ENCODE measurements at regions not wholly inside any gene's neighbourhood (a gene's known extent, or its start where the extent isn't known, plus 50 kb on each side); places are given as distances from the start of the nearest gene placed in this dataset.

DNA sequence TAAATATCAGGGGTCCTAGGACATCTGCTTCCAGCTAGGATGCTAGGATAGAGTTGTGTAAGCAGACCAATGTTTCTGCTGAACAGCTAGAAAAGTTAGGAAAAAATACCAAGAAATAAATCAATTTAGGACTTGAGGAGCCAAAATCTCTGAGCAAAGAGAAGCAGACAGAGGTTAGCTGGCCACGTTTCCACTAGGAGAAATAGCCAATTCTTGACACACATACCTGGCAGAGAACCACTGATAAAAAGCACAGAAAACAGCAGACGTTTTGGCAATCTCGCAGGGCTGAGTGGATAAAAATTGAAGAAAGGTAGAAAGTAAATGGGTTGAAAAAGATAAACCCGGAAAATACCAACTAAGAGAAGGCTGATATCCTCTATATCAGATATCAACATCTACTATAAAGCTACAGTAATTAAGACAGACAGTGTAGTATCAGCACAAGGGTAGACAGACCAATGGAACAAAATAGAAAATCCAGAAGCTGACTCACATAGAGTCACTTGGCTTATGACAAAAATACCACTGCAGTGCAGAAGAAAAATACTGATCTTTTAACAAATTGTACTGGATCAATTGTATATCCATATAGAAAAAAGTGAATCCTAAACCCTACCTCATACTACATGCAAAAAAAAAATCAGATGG lies 306.1 kb upstream of the KLHL29 start:
- DNase-seq, result no peak

DNA sequence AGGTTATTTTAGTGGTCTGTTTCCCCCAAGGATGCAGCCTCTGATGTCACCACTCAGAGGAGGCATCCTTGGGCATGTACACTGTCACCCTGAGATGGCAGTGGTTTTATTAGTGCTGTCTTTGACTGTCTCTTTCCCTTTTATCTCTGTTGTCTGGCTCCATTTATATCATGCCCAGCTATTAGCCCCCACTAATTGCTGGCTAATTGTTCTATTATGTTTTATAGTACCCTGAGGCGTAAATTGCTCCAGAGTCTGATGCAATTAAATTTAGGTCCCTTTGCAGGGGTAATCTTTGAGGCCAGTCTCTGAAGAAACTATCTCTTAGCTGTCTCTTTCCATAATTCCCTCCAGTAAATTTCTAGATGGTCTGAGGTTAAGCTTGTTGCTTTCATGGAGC lies 301.0 kb upstream of the KLHL29 start:
- DNase-seq, result no peak

DNA sequence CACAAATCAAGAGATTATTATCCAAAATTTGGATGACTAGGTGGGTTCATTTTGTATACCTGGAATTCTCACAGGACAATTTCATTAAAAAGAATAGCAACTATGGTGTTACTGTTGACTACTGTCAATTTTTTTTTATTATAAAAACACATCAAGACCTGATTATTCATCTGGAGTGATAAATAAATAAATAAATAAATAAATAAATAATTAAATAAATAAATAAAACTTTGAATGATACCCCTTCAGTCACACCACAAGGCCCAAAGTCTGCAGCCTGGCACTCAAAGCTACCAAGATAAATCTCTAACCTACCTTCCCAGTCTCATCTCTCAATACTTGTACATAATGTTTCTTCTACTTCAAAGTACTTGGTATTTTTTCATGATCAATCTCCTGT lies 294.0 kb upstream of the KLHL29 start:
- no peak for DNase-seq

DNA sequence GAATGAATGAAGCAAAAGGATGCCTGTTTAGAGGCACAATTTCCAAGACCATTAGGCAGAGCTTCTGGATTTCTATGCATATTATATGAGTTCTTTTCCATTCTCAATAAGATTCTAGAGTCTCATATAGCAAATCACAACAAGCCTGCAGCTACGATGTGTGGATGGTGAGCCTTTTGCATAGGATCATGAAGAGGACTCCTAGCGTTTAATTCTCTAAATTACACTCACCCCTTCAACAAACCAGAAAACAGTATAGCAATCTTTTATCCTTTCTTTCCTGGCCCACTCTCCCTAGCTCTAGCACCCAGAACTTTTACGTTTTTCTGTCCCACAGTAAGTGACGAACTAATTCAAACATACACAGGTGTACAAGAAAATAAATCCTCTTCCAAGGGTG lies 293.1 kb upstream of the KLHL29 start:
- no peak for DNase-seq

DNA sequence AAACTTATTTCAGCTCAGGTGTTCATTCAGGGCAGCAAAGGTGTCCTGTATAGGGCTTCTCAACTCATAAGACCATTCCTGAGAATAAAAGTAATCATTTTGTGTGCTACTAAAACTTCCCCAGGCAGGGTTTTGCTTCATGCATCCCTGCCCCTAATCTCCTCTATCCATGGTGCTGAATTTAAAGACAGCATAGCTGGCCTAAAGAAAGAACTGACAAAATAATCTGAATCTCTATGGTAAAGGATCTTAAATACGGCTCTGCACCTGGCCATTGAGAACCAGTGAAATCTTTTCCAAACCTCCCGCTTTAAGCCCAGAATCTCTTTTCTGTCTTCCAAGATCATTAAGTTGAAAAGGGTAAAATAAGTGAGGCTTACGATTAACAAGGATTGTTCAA lies 292.1 kb upstream of the KLHL29 start:
- no peak for DNase-seq

DNA sequence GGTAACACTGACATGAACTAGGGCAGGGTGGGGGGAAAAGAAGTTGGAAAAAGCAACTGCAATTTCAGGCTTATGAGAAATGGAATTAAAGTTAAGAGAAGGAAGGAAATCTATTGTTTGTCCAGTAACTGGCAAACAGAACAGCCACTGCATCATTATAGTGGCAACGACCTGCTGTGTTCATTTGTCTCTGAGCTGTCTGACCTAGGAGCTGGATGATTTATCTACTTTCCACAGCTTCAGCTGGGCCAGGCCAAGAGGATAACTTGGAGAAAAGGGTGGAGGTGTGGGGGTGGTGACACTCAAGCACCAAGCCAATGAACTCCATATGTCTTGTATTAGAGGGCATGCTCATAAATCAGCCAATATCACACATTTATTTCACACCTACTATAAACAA lies 291.5 kb upstream of the KLHL29 start:
- DNase-seq, result no peak

DNA sequence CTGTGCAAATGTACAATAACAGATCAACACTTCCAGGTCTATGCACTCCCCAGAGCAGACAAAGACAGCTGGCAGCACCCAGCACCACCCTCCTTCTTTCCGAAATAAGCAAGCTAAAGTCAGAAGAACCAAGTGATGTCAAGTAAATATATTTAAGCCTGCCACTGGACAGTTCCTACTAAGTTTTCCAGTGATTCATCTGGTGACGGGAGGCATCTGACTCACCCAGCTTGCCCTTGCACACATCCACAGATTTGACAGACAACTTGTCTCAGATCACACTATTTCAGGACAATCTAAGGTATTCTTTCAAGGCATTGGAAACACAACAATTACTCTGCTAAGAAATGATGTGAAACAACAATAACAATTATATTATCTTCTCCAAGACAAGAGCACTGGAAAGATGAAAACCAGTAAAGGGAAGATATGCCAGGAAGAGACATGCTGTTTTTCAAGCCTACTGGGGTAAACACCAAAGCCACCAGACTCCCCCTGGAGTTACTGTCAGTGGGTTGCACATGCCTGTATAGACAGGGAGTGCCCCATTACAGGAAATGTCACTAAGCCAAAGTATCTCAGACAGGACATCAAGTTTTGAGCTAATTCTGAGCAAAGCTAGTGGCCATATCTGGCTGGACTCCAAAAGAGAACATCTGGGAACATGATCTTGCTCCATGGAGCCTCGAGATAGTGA lies 287.9 kb upstream of the KLHL29 start:
- DNase-seq, result no peak

DNA sequence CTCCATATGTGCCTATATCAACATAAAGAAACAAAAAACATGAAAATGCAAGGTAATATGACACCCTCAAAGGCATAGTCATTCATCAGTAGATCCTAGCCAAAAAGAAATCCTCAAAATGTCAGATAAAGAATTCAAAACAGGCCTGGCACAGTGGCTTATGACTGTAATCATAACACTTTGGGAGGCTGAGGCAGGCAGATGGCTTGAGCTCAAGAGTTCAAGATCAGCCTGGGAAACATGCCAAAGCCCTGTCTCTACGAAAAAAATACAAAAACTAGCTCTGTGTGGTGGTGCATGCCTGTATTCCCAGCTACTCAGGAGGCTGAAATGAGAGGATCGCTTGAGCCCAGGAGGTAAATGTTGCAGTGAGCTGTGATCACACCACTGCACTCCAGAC lies 284.6 kb upstream of the KLHL29 start:
- DNase-seq, result no peak

DNA sequence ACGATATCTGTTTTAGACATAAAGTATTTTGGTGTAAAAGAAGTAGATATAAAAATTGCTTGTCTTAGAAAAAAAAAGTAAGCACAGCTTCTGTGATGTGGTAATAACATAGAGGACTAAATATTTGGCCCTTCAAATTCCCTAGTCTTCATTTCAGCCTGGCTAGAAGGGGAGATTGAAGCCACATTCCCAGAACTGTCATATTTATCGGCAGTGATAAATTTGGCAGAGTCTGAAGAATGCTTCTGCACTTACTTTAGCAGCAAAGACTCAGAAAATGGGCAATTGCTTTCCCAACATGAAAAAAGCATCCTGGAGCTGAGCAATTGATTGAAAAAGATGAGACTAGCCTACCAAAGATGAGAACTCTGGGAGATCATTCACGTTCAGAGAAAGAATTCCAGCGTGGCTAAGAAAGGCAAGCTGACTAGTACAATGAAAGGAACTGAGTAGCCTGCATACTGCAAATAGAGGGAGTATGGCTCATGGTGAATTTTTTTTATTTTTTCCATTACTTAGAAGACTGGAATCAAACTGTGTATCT lies 278.7 kb upstream of the KLHL29 start:
- DNase-seq, result no peak

DNA sequence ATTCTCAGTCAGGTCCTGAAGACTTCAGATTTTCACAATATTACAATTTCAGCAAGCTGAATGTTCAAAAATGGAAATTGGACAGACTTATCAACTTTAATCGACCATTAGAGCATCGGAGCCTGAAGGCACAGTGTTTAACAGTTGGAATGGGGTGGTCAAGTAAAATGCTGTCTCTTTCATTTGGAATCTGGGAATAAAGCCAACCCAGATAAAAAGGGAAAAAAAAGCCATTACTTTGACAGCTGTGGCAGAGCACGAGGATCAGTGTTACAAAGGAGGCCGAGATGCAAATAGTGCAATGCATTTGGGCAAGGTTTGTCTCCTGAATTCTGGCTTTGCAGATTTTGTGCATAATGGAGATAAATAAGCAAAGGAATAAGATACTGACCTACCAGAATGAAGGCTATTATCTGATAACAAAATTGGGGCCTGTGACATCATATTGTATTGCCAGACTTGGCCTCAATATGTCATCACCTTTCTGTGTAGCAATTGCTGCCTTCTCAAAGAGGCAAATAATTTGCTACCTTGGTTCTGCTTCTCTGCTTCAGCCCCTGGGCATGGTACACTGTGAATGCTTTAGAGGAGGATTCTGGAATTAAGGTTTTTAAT lies 277.5 kb upstream of the KLHL29 start:
- no peak for DNase-seq

DNA sequence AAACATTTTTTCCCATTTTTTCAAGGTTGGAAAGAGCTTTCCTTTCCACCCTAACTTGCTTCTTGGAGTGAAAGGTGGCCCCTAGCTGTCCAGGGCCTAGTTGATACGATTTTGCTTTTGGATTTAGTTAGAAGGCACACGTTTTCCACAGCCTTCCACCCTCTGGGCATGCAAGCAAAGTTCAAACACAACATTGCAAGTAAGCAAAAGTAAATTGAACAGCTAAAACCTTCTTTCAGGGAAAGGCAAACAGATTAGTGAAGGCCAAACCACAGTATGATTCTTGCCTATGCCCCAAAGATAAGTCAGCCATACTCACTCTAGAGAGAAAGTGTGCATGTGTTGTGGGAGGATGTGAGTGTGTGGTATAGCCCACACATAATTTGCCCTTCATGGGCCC lies 273.7 kb upstream of the KLHL29 start:
- DNase-seq, result no peak

DNA sequence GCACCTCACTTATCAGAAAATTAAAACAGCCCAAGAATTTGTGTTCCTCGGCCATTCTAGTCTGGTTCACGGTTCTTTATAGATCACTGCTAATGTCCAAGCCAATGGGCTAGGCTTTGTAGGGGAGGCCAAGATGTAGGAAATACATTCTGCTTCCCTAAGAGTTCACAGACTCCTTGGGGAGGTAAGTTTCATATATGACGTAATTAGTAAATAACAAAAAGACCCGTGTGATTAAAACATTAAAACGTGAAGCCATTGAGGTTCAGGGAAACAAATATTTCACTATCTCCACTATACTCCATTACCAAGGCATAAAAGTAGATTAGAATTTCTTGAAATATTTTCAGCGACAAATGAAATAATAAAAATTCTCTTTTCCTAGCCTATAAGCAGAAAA lies 272.5 kb upstream of the KLHL29 start:
- DNase-seq, result no peak

DNA sequence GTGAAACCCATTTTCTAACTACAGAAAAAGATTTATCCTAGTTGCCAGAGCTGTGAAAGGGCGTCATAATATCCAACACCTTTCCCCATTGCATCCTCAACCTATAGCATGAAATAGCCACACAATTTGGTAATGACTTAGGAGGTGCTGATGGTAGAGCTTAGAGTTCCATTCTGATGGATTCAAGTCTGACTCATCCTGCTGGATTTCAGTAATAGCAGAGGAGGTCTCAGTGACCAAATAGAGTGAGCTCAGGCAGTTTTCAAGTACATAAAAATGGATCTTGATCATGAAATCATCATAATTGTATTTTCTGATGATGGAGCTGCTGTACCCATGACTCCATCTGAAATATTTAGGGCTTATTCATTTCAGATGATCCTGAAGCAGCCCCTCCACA lies 270.7 kb upstream of the KLHL29 start:
- DNase-seq, result no peak

DNA sequence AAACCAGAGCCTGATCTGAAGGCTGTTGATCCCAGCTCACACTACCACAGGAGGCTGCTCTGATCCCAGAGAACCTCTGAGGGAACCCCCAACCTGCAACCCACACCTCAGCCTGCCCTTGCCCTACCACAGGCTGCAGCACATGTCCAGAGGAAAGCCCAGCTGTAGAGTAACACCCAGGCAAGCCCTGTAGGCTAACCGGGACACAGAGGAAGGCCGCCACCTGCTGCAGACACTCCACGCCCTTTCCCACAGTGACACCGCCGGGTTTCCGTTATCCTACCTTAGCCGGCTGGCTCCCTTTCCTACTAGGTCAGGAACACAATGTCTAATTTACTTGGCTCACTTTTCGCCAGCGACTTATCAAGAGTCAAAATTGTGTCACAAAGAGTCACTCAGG lies 266.7 kb upstream of the KLHL29 start:
- no peak for DNase-seq

DNA sequence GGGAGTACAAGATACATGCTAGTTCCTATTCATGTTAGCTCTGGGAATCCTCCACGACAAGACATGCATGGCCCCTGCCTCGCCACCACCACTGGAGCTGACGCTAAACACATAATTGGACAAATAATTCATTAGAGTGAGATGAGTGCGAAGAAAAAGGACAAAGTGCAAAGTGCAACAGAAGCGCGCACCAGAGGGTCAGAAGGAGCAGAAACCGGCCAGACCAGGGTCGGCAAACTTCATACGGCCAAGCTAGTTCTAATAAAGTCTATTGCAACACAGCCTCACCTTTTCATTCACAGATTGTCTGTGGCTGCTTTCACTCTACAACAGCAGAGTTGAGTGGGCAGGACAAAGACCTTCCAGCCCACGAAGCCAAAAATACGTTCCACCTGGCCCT lies 266.1 kb upstream of the KLHL29 start:
- DNase-seq, result no peak

DNA sequence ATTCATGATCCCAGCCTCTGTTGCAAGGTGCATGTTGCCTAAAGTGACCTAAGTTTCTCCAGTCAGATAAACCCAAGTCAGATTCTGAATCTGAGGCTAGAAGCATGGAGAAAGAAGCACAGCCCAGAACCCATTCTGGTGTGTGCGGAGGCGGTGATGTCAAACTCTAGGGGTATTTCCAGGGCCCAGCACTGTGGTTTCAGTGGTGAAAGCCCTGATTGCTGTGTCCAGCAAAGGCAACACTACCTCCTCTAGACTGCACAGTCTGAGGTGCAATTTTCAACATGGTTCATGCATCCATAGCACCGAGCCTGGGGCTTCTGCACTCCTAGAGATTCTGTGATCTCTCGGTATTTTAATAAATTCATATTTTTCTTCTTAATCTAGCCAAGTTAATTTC lies 264.8 kb upstream of the KLHL29 start:
- DNase-seq, result no peak

DNA sequence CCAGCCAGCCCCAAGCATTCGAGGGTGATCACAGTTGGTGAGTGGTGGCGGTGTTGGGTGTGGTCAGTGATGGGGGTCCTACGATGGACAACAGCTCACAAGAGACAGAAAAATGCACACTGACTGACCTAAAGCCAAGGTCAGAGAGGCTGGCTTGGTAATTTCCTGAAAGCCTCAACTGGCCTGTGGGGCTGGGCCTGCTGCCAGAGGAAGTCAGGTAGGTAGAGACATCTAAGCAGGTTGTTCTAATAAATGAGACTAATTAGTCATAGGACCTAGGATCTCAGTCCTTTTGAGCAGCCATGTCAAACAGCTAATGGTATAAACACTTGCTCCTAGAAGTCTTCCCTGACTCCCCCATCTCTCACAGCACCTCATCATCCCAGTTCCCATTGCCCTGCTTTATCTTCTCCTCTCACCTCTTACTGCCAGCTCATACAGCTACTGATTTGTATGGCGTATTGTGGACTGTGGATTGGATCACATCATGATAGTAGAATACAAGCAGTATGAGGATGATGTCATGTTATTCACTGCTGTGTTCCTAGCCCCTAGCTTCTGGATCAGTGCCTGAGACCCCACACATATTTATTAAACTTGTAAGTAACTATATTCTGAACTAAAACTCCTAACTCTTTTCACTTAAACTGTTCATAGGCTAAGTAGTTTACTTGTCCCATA lies 262.9 kb upstream of the KLHL29 start:
- DNase-seq, result no peak

DNA sequence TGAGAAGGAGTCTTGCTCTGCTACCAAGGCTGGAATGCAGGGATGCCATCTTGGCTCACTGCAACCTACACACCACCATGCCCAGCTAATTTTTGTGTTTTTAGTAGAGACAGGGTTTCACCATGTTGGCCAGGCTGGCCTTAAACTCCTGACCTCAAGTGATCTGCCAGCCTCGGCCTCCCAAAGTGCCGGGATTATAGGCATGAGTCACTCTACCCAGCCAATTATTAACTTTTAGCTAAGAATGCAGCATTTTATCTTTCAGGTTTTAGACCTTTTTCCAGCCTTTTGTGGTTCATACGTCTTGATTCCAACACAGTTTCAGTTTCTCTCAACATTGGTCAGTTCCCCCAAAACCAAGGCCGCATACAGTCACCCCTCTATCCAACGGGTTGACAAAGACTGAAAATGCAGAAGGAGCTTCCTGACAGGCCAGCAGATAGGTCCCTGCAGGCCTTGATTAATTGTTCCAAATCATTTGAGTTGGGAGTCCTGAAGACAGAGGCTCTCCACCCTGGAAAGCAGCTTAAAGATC lies 262.2 kb upstream of the KLHL29 start:
- DNase-seq, result no peak

DNA sequence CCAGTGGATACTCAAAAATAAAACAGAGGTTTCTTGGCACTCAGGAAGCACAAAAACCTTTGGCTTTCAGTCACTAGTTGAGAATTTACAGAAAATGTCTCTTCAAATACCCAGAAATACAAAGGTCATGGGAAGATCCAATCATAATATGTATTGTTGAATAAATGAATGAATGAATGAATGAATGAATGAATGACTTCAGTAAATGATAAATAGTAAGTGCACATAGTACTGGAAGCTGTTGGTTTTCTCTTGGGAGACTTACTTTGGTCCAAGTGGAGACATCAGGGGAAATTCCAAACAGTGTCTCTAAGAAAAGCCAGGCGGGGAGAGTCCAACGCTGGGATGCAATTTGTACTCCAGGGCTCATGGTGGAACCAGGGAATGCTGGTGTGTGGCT lies 261.3 kb upstream of the KLHL29 start:
- DNase-seq, result no peak

DNA sequence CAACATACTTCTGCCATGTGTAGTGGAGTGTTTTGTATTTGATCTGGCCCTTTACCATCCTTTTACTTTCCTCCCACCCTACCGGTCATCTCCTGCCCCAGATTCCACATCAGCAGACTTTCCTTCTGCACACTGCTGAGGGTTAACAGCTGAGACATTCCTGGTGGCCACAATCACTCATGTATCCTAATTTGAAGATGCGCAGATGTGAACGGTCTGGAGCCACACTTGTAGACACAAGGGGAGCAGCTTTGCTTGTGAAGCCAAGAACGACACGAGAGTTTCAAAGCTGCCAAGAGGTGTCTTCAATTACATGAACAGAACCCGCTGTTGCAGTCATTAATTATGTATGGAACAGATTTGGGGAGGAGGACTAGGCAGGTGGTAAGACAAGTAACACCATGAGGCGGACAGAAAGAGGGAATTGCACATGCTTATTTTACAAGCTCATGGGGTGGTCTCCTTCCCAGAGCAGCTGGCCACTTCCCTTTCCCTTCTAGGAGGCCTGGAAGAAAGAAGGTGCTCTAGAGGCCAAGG lies 260.7 kb upstream of the KLHL29 start:
- no peak for DNase-seq

DNA sequence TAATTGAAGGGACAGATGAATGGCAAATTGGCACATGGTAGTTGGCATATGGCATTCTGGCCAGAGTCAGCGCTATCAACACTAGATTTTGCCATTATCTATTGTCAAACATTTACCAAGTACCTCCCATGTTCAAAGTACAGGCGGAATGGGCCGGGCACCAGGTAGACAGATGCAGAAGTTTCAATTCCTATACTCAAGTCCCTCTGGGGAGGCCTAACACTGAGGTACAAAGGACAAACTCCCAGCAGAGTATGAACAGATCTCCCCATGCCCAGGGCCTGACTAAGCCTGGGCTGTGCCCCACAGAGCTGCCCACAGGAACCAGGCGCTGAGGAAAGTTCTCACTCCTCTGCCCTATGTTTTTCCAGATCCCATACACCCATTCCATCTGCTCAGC lies 257.5 kb upstream of the KLHL29 start:
- no peak for DNase-seq

DNA sequence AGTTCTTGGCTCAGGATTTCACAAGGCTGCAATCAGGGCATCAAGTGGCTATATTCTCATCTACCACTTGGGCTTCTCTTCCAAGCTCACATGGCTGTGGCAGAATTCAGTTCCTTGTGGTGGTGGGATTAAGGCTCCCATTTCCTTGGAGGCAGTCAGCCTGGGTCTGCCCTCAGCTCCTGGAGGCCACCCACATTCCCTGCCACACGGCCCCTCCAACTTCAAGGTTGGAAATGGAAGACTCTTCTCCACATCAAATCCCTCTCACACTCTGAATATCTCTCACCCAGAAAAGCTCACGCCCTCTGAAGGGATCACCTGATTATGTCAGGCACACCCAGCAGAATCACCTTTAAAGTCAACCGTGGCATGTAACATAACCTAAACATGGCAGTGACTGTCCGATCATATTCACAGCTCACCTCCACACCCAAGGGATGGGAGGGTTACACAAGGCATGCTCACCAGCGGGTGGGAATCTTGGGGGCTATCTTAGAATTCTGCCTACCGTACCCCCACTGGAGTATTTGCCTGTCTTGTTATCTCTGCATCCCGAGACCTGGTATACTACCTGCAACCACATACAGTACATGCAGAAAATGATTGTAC lies 256.2 kb upstream of the KLHL29 start:
- no peak for DNase-seq

DNA sequence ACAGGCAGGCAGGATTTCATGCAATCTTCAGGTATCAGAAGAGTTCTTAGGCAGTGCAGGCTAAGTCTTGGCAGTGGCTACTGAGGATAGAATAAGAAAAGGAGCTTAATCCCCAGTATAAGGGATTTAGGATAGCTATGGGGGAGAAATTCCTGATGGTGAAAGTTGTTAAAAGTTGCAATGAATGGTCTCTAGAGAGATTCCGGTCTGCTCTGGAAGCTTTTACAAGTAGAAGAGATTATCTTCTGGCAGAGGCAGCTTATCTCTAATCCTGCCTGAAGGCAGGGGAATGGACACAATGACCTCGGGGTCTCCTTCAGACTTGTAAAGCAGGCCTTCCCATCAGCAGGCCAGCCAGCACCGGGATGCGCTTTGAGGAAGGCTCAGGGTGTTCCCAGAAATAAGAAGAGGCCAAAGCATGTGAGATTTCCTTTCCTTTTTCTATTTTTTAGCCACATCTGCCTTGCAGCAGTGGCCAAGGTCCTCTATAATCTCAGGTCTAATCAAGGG lies 253.9 kb upstream of the KLHL29 start:
- no peak for DNase-seq

All from stimulated activated CD4-positive, alpha-beta T cell treated with anti-CD3 and anti-CD28 coated beads, Interleukin-4, amount 100 ng/mL, for 24 hours (primary cell).